Fibroblast of skin of abdomen (primary cell): ENCODE measurements at regions not wholly inside any gene's neighbourhood (a gene's known extent, or its start where the extent isn't known, plus 50 kb on each side); places are given as distances from the start of the nearest gene placed in this dataset.
"Not testable (repeated sequence)": the region's sequence is repeated elsewhere in the genome, so short reads cannot be mapped to it uniquely, and the experiment has no call there.

Source experiments
- DNase-seq: peaks from one replicate; pipeline ENCODE4 v3.0.0-alpha.2; 2013

DNA sequence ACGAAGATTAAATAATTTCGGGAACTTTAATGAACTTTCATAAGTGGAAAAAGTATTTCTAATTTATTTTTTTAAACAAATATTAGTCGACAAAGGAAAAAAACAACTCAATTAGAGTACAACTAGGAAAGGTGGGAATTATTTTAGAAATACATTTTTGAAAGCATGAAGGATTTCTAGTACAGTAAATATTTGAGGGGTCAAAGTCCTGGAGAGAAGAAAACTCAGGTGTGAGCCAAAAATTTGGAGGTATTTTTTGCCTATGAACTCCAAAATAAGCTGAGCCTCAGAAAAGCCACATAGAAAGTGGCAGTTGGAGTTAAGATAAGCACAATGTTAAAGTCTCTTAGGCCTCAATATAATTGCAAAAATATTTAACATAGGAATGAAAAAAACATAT is 2017.3 kb downstream of the C4orf33 start:
- no peak for DNase-seq

DNA sequence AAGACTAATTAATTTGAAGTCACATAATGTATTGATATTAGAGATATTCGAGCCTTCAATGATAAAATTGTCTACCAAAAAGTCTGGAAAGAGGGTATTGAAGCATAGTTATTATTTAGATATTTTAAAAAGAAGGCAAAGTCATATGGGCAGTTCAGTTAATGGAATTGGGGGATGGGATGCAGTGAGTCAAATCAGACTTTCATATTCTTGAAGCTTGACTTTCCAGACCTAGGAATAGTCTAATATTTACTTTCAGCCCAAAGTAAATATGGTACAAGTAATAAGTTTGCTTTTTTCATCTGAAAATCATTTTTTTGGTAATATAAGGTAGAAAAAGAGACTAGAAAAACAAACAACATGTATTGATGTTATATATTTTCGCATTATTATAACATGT is 2017.8 kb downstream of the C4orf33 start:
- DNase-seq: no peak

DNA sequence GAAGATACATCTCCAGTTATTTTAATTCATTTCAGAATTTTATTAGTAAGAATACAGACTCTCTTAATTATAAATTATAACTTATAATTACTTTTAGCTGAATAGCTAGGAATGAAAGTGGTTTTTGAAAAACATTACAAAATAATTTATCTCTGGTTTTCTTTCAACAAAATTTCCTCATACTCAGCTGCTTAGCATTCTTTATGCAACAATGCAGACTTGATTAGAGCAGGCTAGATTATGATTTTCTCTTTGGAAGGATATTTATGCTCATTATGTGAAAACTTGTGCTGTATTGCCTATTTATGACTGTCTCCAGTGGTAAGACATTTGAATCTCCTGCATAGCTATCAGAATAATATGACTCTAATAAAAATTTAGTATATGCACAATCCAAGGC is 2023.7 kb downstream of the C4orf33 start:
- no peak for DNase-seq

DNA sequence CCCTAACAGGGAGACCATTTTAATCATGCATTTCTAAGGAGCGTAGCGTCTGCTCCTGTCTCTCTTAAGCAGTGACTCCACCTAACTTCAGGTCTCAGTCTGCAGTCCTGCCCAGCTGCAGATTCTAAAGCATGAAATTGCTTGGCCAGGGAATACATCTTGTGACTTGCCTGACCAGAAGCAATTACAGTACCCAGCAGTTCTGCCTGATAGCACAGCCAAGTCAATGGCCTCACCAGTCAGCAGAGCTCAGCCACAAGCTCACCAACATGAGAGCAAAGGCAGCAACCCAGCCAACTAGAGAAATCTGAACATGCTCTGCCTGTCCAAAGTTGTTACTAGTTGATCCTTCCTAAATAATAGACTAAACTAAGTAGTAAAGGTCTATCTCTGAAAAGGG is 2011.9 kb upstream of the PCDH10 start:
- DNase-seq: no peak

DNA sequence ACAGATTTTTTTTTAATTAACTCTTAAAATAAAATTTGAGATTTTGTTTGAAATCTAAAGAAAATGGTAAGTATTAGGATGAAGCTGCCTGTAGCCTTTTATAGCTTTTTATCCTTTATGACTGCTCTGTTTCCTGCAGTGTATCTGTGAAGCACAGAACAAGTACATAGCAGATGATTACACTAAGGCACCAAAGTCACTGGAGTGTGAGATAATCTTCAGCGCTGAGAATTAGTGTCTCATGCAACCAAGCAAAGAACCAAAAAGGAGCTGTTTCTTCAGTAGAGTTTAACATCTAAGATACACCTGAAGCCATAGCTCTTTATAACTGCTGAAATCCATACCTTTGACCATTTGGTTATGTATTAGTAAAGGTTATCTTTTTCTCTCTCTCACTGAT is 1989.8 kb upstream of the PCDH10 start:
- no peak for DNase-seq

DNA sequence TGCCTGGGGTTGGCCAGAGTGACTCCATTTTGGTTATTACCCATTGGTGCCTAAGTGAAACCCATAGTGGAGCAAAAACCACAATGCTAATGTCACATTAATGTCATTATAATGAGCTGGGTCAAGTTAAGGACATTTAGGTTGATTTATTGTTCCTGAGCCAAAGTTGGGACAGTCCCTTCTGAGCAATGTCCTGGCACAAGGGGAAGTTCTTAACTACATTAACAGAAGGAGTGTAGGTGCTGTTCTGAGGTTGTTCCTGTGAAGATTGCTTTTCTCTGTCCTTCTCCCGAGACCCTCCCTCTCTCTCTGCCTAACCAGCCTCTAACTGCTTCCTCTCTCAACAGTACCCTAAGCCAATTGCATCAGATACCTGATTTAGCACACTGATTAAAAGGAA is 1956.8 kb upstream of the PCDH10 start:
- no peak for DNase-seq

DNA sequence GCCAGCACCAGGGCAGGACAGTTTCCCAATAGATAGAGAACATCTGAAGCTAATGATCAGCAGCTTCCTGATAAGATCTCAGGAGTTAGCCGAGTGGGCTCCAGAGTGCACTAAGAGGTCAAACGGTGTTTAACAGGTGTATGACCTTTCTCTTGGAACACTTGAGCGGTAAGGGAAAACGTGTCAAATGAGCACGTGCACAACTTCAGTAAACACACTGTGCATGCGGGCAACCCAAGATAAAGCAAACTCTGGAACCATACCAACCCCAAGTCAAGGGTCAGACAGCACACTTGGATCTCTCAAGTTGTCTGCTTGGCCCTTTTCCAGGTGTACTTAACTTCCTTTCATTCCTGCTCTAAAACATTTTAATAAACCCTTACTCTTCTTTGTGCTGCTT is 1941.5 kb upstream of the PCDH10 start:
- no peak for DNase-seq

DNA sequence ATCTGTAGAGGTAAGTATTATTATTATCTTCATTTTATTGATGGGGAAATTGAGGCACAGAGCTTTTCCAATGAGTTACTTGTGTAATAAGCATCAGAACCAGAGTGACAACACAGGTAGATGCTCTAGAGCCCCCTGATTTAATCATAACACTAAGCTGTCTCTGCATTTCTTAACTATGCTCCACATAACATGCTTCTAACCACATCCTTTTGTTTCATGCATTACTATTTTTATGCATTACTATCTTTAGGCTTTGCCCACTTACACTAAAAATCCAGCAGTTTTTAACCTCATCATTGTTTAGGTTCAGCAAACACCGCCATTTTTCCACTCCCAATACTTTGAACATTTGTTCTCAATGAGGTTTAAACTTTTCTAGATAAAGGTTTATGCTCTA is 1900.8 kb upstream of the PCDH10 start:
- DNase-seq: no peak

DNA sequence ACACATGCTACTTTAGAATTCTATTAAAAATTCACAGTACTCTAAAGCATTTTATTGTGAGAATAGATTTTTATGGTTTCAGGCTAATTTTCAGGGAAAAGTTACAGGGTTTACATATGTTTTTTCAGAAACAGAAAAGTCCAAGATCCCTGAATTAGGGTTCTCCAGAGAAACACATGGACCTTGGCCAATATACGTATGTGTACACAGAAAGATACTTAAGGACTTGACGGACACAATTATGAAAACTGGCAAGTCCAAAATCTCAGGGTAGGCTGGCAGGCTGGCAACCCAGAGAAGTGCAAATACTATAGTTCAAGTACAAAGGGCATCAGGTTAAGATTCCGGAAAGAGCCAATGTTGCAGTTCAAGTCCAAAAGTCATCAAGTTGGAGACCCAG is 1897.8 kb upstream of the PCDH10 start:
- DNase-seq: no peak

DNA sequence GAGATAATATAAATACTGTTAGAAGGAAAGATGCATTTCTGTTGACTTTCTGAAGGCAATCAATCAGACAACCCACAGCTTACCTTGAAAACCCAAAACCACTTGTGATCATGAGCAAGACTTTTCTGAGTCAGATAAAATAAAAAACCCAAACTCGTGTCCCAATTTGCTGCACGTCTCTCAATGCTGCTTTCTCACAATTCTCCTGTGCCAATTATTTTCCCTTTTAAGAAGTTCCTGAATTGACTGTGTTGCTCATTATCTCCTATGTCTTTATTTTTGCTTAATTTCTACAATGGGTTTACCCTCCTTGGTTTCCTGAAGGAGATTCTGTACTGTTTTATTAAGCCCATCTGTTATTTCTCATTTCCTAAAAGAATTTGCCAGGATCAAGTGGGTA is 1891.9 kb upstream of the PCDH10 start:
- no peak for DNase-seq

DNA sequence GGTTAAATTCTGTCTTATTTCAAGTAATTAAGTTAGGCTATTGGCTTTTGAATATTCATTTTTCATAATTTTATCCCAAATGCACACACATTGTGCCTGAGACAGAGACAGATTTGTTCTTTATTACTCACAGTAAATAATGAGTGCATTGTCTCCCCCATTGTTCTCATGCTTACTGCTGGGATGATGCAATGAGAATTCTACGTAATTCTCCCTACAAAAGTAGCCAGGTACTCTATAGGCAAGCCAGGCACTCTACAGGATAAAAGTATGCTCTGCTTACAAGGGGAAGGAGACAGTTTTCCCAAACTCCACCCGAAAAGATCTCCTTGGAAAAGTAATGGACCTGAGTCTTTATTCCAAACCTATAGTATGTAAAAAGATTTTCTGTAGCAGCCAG is 1890.7 kb upstream of the PCDH10 start:
- DNase-seq: no peak

DNA sequence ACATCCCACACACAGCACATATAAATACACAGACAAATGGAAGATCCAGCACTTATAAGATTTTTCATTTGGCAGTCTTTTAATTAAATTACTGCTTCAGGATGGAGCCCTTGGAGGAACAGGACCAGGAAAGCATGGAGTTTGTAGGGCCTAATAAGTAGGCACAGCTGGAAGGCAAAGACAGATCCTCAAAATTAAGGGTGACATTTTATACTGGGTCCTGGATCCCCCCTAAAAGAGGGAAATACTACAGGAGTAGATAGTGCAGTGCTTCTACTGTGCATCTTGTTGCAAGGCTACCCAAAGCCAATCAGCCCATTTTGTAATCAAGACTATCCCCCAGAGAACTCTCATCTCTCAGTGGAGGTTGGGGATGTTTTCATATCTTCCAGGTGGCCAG is 1860.7 kb upstream of the PCDH10 start:
- no peak for DNase-seq

DNA sequence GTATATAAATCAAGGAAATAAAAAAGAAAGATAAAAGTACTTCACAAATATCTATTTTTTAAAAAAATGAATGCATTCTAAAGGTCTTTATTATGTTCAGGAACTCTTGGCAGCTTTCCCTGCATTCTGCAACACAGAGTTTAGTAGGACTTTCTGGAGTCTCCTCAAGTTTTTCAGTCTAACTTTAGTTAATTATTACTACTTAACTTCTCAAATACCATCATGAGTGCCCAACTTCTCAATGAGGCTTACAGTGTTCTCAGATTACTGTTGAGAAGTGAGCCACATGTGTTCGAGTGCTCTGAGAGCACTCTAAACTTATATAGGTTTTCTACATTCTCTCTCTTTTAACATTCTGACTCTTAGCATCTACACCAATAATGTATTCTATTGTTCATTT is 1852.9 kb upstream of the PCDH10 start:
- no peak for DNase-seq

DNA sequence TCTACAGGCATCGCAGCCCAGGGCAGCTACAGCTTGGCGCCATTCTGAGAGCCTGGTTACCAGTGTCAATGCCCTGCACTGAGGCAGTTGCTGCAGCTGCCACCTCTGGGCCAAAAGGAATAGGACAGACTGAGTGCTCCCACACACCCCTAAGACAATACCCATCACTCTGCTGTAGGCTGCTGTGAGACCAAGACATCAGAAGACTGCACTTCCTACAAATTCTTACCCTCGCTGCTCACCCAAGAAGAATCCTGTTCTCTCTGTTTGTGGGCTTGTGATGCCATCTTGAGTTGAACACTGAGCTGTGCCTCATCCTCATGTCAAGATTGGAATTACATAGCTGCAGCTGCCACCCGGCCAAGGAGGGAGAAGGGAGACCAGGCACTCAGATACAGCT is 1847.0 kb upstream of the PCDH10 start:
- DNase-seq: no peak

DNA sequence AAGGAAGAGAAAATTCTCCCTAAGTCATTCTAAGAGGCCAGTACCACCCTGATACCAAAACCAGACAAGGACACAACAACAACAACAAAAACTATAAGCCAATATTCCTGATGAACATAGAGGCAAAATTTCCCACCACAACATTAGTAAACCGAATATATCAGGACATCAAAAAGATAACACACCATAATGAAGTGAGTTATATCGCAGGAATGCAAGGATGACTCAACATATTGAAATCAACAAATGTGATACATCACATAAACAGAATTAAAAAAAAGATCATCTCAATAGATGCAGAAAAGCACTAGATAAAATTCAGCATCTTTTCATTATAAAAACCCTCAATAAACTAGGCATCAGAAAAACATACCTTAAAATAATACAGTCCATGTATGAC is 1844.4 kb upstream of the PCDH10 start:
- DNase-seq: no peak

DNA sequence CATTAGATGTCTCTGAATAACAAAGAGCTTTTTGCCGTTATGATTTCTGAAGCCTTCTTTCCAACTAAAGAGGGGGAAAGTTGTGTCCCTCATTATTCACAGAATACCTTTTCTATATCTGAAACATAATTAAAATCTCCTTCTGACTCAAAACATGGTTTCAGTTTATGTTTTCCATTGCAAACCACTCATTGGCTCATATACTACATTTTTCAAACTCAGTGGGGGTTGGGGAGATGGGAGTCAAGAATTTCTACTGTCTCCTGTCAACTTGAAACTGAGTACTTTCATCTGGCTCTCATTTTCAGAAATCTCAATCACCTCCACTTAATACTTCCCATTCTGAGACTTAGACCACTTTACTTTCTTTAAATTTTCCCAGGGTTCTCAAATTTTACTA is 1839.5 kb upstream of the PCDH10 start:
- DNase-seq: no peak

DNA sequence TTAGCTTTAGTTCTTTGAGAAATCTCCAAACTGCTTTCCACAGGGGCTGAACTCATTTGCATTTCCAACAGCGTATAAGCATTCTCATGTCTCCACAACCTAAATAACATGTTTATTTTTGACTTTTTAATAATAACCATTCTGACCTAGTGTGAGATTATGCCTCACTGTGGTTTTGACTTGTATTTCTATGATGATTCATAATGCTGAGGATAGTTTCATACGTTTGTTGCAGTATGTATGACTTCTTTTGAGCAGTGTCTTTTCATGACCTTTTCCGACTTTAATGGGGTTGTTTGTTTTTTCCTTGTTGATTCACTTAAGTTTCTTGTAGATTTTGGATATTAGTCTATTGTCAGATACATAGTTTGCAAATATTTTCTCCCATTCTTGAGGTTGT is 1833.0 kb upstream of the PCDH10 start:
- DNase-seq: no peak

DNA sequence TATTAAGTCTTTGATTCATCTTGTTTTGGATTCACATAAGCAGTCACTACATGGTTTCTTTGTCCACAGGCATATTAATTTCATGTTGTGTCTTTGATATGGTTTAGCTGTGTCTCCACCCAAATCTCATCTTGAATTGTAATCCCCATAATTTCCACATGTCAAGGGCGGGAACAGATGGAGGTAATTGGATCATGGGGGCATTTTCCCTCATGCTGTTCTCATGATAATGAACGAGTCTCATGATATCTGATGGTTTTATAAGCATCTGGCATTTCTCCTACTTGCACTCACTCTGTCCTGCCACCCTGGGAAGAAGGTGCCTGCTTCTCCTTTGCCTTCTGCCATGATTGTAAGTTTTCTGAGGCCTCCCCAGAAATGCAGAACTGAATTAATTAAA is 1811.2 kb upstream of the PCDH10 start:
- DNase-seq: no peak

DNA sequence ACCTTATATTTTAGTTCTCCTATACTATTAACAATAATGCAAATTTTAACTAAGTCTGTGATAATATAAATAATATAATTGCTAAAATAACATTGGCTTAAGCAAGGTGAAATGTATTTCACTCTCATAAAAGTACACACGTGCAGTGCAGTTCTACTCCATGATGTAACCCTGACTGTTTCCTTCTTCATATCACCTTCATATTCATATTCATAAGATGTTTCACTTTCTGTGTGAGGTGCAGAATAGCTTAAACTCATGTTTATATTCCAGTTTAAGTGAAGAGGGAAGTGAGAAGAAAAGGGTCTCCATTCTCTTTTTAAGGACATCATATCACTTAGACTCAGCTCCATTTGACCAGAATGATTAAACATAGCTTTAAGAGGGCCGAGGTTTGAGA is 1810.0 kb upstream of the PCDH10 start:
- no peak for DNase-seq

DNA sequence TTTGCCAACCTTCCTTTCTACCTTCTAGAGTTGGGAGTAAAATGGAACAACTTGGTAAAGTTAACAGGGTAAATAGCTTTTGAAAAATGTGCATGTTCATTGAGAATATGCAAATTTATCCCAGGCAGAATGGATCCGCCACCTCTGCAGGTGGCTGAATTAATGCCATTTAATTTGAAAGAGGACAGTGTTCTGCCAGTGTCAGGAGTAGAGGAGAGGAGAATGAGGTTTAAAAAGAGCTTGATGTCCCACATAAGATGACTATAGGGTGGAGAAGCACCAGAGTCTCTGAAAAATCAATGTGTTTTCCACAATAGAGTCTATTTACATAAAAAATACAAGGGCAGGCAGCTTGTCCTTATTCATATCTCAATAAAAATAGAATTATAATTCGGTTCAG is 1804.3 kb upstream of the PCDH10 start:
- no peak for DNase-seq

DNA sequence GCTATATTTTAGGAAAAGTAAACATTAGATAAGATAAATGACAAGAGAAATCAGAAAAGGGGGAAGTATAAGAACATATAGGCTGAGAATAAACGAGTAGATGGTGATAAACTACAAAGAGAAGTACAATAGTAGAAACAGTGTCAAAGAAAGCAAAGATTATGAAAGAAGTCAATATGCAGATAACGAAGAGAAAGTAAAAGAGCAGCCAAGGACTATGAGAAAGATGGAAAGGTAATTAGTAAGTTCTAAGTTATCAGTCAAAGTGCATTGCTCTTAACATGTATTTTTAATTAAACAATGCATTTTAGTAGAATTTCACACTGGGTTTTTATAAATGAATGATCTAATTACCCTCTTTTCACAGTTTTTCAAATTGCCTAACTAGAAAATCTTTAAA is 1801.3 kb upstream of the PCDH10 start:
- DNase-seq: no peak

DNA sequence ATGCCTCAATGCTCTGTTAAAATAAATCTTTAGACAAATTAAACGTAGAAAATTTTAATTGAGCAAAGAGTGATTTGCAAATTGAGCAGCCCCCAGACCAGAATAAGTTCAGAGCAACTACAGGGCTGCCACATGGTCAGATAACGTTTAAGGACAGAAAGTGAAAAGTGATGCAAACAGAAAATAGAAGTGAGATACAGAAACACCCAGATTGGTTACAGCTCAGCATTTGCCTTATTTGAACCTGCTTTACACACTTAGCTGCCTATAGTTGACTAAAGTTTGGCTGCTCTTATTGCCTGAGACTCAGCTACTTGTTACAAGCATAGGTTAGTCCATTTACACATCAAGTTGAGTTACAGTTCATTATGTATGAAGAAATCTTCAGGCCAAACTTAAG is 1800.8 kb upstream of the PCDH10 start:
- no peak for DNase-seq

DNA sequence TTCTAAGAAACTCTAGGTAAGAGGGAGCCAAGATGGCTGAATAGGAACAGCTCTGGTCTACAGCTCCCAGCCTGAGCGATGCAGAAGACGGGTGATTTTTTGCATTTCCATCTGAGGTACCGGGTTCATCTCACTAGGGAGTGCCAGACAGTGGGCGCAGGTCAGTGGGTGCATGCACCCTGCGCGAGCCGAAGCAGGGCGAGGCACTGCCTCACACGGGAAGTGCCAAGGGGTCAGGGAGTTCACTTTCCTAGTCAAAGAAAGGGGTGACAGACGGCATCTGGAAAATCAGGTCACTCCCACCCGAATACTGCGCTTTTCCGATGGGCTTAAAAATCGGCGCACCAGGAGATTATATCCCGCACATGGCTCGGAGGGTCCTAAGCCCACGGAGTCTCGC is 1796.7 kb upstream of the PCDH10 start:
- not testable (repeated sequence) for DNase-seq

DNA sequence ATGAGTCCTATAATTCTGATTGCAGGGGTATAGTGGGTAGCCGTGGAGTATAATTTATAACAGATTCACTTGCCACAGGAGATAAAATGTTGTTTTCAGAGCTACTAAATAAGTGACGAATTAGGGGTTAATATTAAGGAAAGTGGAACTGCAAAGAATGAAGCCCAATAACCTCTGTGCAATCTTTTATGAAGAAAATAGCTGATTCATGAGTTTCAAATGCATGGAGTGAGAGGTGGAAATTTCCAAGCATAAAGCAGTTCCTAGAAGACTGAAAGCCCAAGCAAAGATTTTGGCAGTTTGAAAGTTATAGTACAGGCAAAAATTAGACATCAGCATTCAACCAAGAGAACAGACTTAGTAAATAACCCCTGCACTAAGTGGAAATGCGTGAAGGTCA is 1782.4 kb upstream of the PCDH10 start:
- DNase-seq: no peak

DNA sequence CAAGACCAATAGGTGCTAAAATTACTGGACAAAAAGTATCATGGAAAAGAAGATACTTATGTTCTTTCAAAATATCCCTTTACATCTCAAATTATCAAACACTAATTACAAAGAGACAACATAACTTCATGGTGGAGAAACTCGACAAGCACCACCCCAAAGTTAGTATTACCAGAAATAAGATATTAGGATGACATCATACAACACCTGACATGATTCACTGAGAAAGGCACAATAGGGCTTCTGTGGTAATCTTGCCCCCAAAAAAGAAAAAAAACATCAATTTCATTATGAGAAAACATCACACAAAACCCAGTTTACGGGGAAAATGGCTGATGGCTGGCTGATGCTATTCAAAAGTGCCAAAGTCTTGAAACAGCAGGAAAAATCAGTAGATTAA is 1781.7 kb upstream of the PCDH10 start:
- no peak for DNase-seq

DNA sequence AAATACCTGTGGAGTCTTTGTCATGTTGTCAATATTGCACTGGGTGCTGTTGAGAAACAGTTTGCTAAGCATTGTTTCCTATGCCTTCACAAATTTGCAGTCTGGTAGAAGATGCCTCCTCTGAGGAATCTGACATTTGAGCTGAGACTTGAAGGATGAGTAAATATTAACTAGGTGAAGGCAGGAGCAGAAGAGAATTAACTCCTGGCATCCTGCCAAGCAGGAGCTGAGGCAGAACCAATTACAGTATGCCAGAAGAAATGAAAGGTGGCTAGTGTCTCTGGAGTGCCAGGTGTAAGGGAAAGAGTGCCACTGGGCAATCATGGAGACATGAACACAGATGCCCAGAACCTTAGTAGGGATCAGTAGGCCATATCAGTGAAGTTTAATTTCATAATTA is 1778.2 kb upstream of the PCDH10 start:
- no peak for DNase-seq
